ENCODE measurements at regions not wholly inside any gene's neighbourhood (a gene's known extent, or its start where the extent isn't known, plus 50 kb on each side); places are given as distances from the start of the nearest gene placed in this dataset.
"Not testable (repeated sequence)": the region's sequence is repeated elsewhere in the genome, so short reads cannot be mapped to it uniquely, and the experiment has no call there.

GRCh38 chr2:221914334-221914880, 342.3 kb upstream of the EPHA4 start:
- no peak for DNase-seq

- no peak for DNase-seq
Observed at GRCh38 chr2:221911890-221912289, 339.8 kb upstream of the EPHA4 start.

GRCh38 chr2:221911321-221911720, 339.2 kb upstream of the EPHA4 start:
- DNase-seq = no peak

GRCh38 chr2:221908518-221908917, 336.4 kb upstream of the EPHA4 start:
- DNase-seq = no peak

DNA sequence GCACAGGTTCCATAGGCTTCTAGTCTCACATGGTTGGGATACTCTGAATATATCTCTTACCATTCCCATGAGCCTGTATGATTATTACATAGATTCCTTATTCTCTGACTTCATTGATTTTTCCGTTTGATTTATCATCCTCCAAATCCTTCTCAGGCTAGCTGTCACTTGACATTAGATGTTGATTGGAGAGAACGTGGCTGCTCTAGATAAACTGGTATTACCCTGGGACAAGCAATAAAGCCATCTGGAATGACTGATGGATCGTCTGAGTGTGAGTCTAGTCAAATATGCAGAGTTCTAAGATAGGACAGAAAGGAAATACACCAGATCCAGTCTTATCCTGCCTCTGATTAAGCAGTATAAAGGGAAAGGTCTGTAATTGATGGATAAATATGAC, 325.6 kb upstream of the EPHA4 start:
- no peak for DNase-seq

- DNase-seq = no peak
Observed at GRCh38 chr2:221896505-221897151, 324.5 kb upstream of the EPHA4 start.

DNA sequence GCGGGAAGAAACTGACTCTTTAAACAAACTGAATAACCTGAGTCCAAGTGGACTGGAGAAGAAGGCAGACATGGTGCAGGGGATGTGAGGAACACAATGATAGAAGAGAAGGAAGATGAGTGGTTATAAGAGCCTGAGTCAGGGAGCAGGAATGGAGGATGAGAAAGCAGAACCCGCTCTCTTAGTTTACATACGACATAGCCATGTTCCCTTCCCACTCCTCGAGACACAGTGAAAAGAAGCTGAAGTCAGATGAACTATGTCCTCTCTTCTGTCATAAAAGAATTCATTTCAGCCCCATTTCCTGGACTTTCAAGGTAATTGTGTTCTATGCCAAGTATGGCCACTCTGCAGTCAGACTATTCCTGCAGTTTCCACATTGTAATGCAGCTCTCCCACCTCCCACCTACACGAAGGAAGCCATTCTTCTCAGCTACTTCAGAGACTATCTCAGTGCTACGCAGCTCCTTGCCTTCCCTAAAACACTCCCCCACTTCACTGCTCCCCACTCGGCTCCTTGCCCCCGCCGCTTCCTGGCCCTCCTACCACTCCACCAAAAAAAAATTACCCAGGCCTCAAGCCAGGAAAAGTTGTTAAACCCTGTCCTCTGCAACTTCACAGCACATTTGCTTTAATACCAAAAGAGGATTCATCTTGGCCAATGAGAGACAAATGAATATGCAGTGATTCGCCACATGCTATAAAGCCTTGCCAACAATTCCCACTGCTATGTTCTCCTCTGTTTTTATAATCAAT, 323.4 kb upstream of the EPHA4 start:
- DNase-seq = no peak

GRCh38 chr2:221893501-221893900, 321.4 kb upstream of the EPHA4 start:
- DNase-seq = no peak

- not testable (repeated sequence) for DNase-seq
Observed at GRCh38 chr2:221892006-221892405, 319.9 kb upstream of the EPHA4 start.

DNA sequence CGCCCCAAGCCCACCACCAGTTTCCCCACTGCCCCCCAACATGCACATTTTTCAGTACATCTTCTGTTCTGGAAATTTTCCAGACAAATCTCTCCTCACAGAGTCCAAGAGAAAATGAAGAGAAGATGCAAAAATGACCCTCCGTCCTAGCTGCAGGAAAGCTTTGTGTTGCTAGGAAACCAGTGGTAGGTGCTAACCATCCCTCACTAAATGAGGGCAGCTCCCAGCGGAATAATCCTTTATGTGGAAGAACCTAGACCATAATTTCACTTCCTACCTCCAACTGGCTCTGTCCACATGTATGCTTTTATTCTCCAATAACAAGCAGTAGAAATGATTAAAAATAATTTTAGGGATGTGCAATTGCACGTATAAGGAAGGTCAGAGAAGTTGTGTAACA, 311.9 kb upstream of the EPHA4 start:
- no peak for DNase-seq

- DNase-seq = no peak
Observed at GRCh38 chr2:221876016-221876415, 303.9 kb upstream of the EPHA4 start.

DNA sequence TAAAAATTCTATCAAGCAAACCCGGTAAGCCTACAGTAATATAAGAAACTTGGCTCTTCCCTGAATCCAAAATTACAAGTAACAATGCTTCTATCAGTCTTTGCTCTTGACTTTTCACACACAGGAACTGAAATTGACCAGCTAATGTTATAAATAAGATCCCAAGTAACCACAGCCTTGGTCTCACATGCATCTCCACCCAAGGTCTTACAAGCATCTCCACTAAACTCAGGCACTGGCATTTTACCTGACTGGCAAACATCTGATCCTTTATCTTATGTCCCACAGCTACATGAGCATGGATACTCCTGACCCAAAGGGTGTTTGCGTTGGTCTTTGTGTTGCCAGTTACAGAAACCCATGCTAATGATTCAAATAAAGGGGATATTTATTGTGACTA, 302.3 kb upstream of the EPHA4 start:
- no peak for DNase-seq

GRCh38 chr2:221857719-221858118, 285.6 kb upstream of the EPHA4 start:
- DNase-seq = no peak

DNA sequence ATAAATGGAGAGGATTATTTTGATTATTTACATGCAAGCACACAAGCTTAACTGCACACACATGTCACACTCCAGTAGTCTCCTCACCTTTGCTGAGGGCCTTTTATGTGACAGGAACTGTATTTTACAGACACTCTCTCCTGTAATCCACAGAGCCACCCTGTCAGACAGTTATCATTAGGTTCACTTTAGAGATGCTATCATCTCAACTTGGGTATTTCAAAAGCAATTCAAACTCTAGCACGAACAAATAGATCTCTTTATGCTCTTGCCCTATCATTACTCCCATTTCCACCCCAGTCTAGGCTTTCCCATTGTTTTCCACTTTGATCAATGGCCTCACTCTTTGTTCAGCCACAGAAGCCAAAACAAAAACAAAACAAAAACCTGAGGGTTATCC, 281.2 kb upstream of the EPHA4 start:
- DNase-seq = no peak

DNA sequence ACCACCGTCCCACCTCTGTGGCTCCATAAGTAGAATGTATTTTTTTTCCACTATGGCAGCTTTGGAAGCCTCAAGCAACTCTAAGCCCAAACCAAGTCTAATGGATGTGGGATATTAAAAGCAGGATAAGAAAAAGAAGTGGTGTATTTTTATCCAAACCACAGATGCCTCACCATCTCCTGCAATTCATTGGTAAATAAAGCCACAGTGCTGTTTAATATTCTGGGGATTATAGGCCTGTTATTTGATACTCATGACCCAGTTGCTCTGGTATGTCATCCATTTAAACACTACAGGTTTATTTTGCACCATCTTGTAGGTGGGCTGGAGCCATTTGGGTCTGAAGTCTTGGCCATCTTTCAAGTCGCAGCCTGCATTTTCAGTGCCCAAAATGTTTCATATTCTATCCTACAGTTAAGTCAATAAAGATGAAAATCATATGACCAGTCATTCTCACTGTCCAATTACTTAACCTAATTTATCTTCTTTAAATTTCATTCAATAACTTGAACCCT, 279.5 kb upstream of the EPHA4 start:
- DNase-seq = no peak

- DNase-seq = no peak
Observed at GRCh38 chr2:221850076-221850475, 278.0 kb upstream of the EPHA4 start.

- no peak for DNase-seq
Observed at GRCh38 chr2:221848286-221848685, 276.2 kb upstream of the EPHA4 start.

DNA sequence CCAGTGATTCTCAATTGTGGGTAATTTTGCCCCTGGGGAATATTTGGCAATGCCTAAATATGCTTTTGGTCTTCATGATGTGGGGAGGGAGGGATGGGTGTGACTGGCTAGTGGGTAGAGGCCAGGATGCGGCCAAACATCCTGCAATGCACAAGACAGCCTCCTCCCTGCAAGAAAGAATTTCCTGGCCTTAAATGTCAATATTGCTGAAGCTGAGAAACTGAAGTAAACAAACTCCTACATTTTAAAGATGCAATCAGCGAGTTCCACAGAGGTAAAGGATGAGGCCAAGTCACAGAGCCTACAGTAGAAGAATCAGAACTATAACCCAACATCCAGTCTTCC, 272.9 kb upstream of the EPHA4 start:
- no peak for DNase-seq

- no peak for DNase-seq
Observed at GRCh38 chr2:221844212-221845020, 272.3 kb upstream of the EPHA4 start.

DNA sequence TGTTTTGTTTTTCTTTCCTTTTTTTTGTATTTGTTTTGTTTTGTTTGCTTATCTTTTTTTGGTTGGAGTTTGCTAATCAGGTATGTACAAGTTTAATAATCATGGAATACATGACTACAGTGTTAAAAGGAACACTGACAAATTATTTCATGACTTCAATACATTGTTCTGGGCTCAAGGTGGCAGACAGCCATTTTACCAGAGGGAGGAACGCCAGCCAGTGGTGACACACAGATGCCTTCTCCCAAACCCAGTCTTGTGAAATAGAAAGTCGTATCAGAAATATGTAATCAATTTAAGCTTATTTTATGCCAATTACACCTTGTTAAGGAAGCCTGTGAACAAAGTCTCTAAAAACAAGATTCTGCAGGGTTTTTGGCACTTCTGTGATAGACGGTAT, 264.0 kb upstream of the EPHA4 start:
- no peak for DNase-seq

DNA sequence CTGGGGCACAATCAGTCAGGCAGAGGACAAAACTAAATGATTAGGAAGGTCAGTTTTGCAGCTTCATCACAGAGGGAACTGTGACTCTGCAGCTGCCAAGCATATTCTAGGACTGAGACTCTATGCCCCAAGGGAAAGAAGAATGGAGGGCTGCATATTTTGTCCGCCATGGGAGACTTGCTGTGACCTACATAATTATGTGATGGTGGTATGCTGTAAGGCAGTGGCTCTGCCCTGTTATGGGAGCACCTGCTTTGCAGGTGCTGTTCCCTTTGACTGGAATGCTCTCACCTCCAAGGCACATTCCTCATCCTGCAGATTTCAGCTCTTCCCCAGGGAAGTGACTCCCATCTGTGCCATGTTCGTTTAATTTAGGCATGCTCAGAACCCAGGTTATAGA, 261.9 kb upstream of the EPHA4 start:
- DNase-seq = no peak

DNA sequence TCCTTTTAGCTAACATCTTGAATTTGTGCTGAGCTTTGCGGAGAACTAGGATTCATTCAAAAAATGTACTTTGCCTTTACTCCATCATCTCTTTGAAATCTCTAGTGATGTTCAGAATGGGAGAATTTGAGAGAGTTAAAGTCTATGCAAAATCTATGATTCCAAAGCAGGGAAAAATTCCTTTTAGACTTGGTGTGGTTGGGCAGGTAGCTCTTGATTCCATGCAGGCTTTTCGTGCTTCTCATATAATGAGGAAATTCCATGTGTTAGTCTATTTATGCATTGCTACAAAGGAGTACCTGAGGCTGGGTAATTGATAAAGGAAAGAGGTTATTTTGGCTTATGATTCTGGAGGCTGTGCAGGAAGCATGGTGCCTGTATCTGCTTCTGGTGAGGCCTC, 258.9 kb upstream of the EPHA4 start:
- DNase-seq = no peak

GRCh38 chr2:221822416-221822815, 250.3 kb upstream of the EPHA4 start:
- no peak for DNase-seq

Measured in NCI-H446 (cell line).